Activated CD8-positive, alpha-beta T cell treated with anti-CD3 and anti-CD28 coated beads for 36 hours (primary cell): ENCODE measurements at regions not wholly inside any gene's neighbourhood (a gene's known extent, or its start where the extent isn't known, plus 50 kb on each side); places are given as distances from the start of the nearest gene placed in this dataset.

Experiments used
- ATAC-seq: fragments of 200-7000 bp; cut with Tn5 transposase; one replicate; pipeline ENCODE4 v1.10.0; 2021; ENCODE audit warnings: mild to moderate bottlenecking, moderate library complexity
- CTCF ChIA-PET: fragments of 350-600 bp; sonication (Branson Sonifier 250); formaldehyde crosslinking; loops from one replicate; lab custom pipeline; 2021; ENCODE audit warnings: antibody characterized with exemption; lab: Charles Lee
- POLR2A ChIA-PET: fragments of 350-600 bp; sonication (Branson Sonifier 250); formaldehyde crosslinking; loops from one replicate; lab custom pipeline; 2021; ENCODE audit warnings: antibody characterized with exemption; lab: Charles Lee
- DNase-seq: peaks from one replicate; pipeline ENCODE4 v3.0.0-alpha.2; 2020
- H3K27ac Mint-ChIP-seq: one replicate; pipeline ENCODE4 v1.8.0; 2021; ENCODE audit warnings: mild to moderate bottlenecking, mixed read lengths
- H3K27me3 Mint-ChIP-seq: one replicate; pipeline ENCODE4 v1.8.0; 2021; ENCODE audit warnings: mixed read lengths
- H3K36me3 Mint-ChIP-seq: one replicate; pipeline ENCODE4 v1.8.0; 2021; ENCODE audit warnings: low read depth, mixed read lengths
- H3K4me1 Mint-ChIP-seq: one replicate; pipeline ENCODE4 v1.8.0; 2021; ENCODE audit warnings: low read depth, mixed read lengths
- H3K4me3 Mint-ChIP-seq: one replicate; pipeline ENCODE4 v1.8.0; 2021; ENCODE audit warnings: mild to moderate bottlenecking, moderate library complexity, mixed read lengths
- H3K9me3 Mint-ChIP-seq: one replicate; pipeline ENCODE4 v1.8.0; 2021; ENCODE audit warnings: mixed read lengths
- intact Hi-C: fragments of 100-400 bp; cut with micrococcal nuclease; formaldehyde crosslinking; loops from one replicate; pipeline ENCODE4 v1.10.0; 2022
- TF ChIP-seq, protein P1 (sequence below): fragments of 200-600 bp; IDR thresholded peaks from one replicate; pipeline ENCODE4 v1.8.0; 2022; ENCODE audit warnings: antibody characterized with exemption, mild to moderate bottlenecking

DNA sequence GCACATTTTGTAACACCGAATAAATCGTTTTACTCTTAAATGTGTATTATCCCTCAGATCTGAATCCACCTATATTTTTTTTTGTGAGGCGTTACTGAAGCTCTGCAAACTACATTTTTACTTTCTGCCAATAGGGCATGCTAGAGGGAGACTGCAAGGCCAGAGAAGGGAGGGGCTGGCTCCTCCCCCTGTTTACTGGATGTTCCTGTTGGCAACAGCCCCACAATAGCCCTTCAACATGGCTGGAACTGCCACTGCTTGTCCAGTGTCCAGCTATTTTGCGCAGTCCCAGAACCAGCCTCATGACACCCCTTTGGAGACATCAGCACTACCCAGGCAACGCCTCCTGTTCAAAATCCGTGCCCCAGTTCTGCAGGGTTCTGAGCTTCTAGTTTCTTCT, 85.4 kb upstream of the MIER3 start:
- no peaks in the 10 kb centered on the region for H3K9me3 Mint-ChIP-seq
- POLR2A ChIA-PET = no interaction called here
- TF ChIP-seq, protein P1, sequence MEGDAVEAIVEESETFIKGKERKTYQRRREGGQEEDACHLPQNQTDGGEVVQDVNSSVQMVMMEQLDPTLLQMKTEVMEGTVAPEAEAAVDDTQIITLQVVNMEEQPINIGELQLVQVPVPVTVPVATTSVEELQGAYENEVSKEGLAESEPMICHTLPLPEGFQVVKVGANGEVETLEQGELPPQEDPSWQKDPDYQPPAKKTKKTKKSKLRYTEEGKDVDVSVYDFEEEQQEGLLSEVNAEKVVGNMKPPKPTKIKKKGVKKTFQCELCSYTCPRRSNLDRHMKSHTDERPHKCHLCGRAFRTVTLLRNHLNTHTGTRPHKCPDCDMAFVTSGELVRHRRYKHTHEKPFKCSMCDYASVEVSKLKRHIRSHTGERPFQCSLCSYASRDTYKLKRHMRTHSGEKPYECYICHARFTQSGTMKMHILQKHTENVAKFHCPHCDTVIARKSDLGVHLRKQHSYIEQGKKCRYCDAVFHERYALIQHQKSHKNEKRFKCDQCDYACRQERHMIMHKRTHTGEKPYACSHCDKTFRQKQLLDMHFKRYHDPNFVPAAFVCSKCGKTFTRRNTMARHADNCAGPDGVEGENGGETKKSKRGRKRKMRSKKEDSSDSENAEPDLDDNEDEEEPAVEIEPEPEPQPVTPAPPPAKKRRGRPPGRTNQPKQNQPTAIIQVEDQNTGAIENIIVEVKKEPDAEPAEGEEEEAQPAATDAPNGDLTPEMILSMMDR = no peak
- no peak overlapping the region for H3K4me3 Mint-ChIP-seq
- H3K36me3 Mint-ChIP-seq = no peaks in the 10 kb centered on the region
- DNase-seq (no peak), ATAC-seq (no peak)
- no peaks in the 10 kb centered on the region for H3K4me1 Mint-ChIP-seq
- H3K27ac Mint-ChIP-seq = no peak overlapping the region
- intact Hi-C loops = no loop called here
- no peaks in the 10 kb centered on the region for H3K27me3 Mint-ChIP-seq
- CTCF ChIA-PET = no interaction called here

DNA sequence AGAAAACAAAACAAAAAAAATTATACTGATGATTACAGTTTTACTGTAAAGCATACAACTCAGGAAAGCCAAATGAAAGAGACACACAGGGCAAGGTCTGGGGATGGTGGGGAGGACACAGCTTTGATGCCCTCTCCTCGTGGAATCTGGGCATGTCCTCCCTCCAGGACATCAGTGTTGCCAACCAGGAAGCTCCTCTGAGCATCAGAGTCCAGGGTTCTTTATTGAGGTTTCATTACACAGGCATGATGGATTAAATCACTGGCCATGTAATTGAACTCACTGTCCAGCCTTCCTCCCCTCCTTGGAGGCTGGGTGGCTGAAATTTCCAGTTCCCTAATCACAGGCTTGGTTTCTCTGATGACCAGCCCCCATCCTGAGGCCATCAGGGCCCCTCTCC, 89.6 kb upstream of the MIER3 start:
- ChIA-PET CTCF (no interaction called here), POLR2A (interaction anchor here (0.6 kb wide), 1 partner anchor 10 kb away, joined by 3 read pairs; no protein-coding TSS in a partner anchor)
- TF ChIP-seq, protein P1 = no peak
- intact Hi-C loops = no loop called here
- H3K27me3 Mint-ChIP-seq = peaks cover 5% of the 10 kb centered on the region
- no peaks in the 10 kb centered on the region for H3K4me1 Mint-ChIP-seq
- no peaks in the 10 kb centered on the region for H3K36me3 Mint-ChIP-seq
- no peak overlapping the region for H3K27ac Mint-ChIP-seq
- DNase-seq = no peak
- no peak for ATAC-seq
- H3K9me3 Mint-ChIP-seq = no peaks in the 10 kb centered on the region
- no peak overlapping the region for H3K4me3 Mint-ChIP-seq

DNA sequence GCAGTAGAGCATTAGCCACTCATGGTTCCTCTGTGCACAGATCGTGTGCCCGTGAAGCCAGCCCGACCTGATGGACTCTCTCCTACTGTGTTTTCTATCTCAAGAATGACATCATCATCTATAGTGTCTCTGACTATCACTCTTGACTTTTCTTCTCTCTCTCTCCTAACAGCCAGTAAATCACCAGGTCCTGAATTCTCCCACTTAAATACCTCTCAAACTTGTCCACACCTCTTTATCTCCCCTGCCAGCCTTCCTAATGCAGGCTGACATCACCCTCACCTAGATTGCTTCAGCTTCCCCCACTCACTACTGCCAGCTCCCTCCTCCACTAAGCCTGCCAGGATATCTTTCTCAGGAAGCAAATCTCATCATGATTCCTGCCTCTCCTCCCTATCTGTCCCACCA, 90.6 kb upstream of the MIER3 start:
- Mint-ChIP-seq H3K27me3 (peaks cover 5% of the 10 kb centered on the region), H3K36me3 (no peaks in the 10 kb centered on the region), H3K4me3 (no peak overlapping the region), H3K27ac (no peak overlapping the region), H3K9me3 (no peaks in the 10 kb centered on the region), H3K4me1 (no peaks in the 10 kb centered on the region)
- POLR2A ChIA-PET = no interaction called here
- intact Hi-C loops = no loop called here
- CTCF ChIA-PET = interaction anchor here (1.6 kb wide), 1 partner anchor 141 kb away, joined by 3 read pairs; no protein-coding TSS in a partner anchor
- ATAC-seq (no peak), DNase-seq (no peak)
- TF ChIP-seq, protein P1 = no peak

DNA sequence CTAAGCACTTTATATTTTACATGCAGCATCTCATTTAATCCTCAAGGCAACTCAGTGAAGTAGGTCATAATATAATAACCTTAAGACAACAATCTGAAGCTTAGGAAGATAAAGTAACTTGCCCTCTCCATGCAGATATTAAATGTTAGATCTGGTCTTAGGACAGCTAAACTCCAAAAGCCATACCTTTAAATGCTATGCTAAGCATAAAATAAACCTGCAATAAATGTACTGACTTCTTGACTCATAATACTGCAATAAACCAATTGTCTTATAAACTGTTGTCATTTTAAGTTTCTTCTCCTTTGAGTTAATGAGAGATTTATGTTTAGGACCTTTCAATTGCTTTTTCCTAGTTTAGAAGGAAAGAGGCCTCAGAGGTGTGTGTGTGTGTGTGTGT, 102.2 kb upstream of the MIER3 start:
- intact Hi-C loops = no loop called here
- ChIA-PET POLR2A (interaction anchor here (0.6 kb wide), 1 partner anchor 51 kb away, joined by 3 read pairs; no protein-coding TSS in a partner anchor), CTCF (no interaction called here)
- ATAC-seq (no peak), DNase-seq (no peak)
- peaks cover 2% of the 10 kb centered on the region for H3K27me3 Mint-ChIP-seq
- no peaks in the 10 kb centered on the region for H3K36me3 Mint-ChIP-seq
- no peak overlapping the region for H3K4me3 Mint-ChIP-seq
- H3K4me1 Mint-ChIP-seq = no peaks in the 10 kb centered on the region
- TF ChIP-seq, protein P1 = no peak
- no peaks in the 10 kb centered on the region for H3K9me3 Mint-ChIP-seq
- no peak overlapping the region for H3K27ac Mint-ChIP-seq

DNA sequence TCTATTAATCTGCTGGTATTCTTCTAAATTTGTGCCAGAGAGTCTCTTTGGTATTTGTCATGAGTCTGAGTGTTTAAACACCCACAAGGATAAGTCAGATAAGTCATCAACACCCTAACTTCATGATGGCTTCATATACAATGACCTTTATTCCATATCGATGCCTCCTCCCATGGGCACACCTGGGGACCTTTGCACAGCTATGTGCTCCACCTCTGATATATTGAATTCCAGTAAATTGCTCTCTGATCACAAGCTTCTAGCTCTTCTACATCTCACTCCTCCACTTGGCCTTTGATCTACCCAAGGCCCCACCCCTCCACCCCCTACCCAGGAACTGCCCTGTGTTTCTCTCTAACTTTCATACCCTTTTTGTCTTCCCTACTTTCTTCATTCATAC, 102.7 kb upstream of the MIER3 start:
- ATAC-seq = no peak
- intact Hi-C loops = no loop called here
- CTCF ChIA-PET = no interaction called here

More for the DNA sequence above, 102.7 kb upstream of the MIER3 start:
- no peaks in the 10 kb centered on the region for H3K36me3 Mint-ChIP-seq
- H3K27me3 Mint-ChIP-seq = peaks cover 2% of the 10 kb centered on the region
- TF ChIP-seq, protein P1 = no peak
- POLR2A ChIA-PET = interaction anchor here (0.6 kb wide), 1 partner anchor 50 kb away, joined by 3 read pairs; no protein-coding TSS in a partner anchor
- no peaks in the 10 kb centered on the region for H3K9me3 Mint-ChIP-seq
- no peak for DNase-seq
- no peaks in the 10 kb centered on the region for H3K4me1 Mint-ChIP-seq
- H3K27ac Mint-ChIP-seq = no peak overlapping the region
- no peak overlapping the region for H3K4me3 Mint-ChIP-seq
